ENCODE measurements at regions not wholly inside any gene's neighbourhood (a gene's known extent, or its start where the extent isn't known, plus 50 kb on each side); places are given as distances from the start of the nearest gene placed in this dataset.

- no peak for DNase-seq (ENCODE audit: low spot score)
Observed at GRCh38 chr10:128528781-128529180, 402.6 kb upstream of the MKI67 start.

GRCh38 chr10:128529225-128529624 is 403.0 kb upstream of the MKI67 start:
- no peak for DNase-seq (ENCODE audit: low spot score)

GRCh38 chr10:128530301-128530700 is 404.1 kb upstream of the MKI67 start:
- no peak for DNase-seq (ENCODE audit: low spot score)

- DNase-seq (ENCODE audit: low spot score) = no peak
Observed at GRCh38 chr10:128530946-128531345, 404.7 kb upstream of the MKI67 start.

GRCh38 chr10:128534686-128535085 is 408.5 kb upstream of the MKI67 start:
- DNase-seq (ENCODE audit: low spot score) = no peak

- no peak for DNase-seq (ENCODE audit: low spot score)
Observed at GRCh38 chr10:128536259-128536658, 410.0 kb upstream of the MKI67 start.

GRCh38 chr10:128537834-128538330 is 411.7 kb upstream of the MKI67 start:
- DNase-seq (ENCODE audit: low spot score) = no peak

- DNase-seq (ENCODE audit: low spot score) = no peak
Observed at GRCh38 chr10:128538671-128539070, 412.4 kb upstream of the MKI67 start.

- no peak for DNase-seq (ENCODE audit: low spot score)
Observed at GRCh38 chr10:128539510-128540127, 413.4 kb upstream of the MKI67 start.

GRCh38 chr10:128540128-128540762 is 414.0 kb upstream of the MKI67 start:
- no peak for DNase-seq (ENCODE audit: low spot score)

- no peak for DNase-seq (ENCODE audit: low spot score)
Observed at GRCh38 chr10:128540781-128541761, 414.8 kb upstream of the MKI67 start.

- no peak for DNase-seq (ENCODE audit: low spot score)
Observed at GRCh38 chr10:128541926-128542475, 415.8 kb upstream of the MKI67 start.

- no peak for DNase-seq (ENCODE audit: low spot score)
Observed at GRCh38 chr10:128542659-128543058, 416.4 kb upstream of the MKI67 start.

GRCh38 chr10:128543151-128543550 is 416.9 kb upstream of the MKI67 start:
- no peak for DNase-seq (ENCODE audit: low spot score)

GRCh38 chr10:128545216-128545615 is 419.0 kb upstream of the MKI67 start:
- DNase-seq (ENCODE audit: low spot score) = no peak

- DNase-seq (ENCODE audit: low spot score) = no peak
Observed at GRCh38 chr10:128546651-128547165, 420.5 kb upstream of the MKI67 start.

- no peak for DNase-seq (ENCODE audit: low spot score)
Observed at GRCh38 chr10:128549101-128549608, 422.9 kb upstream of the MKI67 start.

- DNase-seq (ENCODE audit: low spot score) = no peak
Observed at GRCh38 chr10:128550045-128550444, 423.8 kb upstream of the MKI67 start.

GRCh38 chr10:128551475-128551874 is 425.3 kb upstream of the MKI67 start:
- DNase-seq (ENCODE audit: low spot score) = no peak

GRCh38 chr10:128553755-128554154 is 427.5 kb upstream of the MKI67 start:
- no peak for DNase-seq (ENCODE audit: low spot score)

- DNase-seq (ENCODE audit: low spot score) = no peak
Observed at GRCh38 chr10:128556182-128557110, 430.2 kb upstream of the MKI67 start.
